Stimulated activated CD8-positive, alpha-beta memory T cell treated with anti-CD3 and anti-CD28 coated beads, Interleukin-12 subunit alpha, Interleukin-12 subunit beta, amount 100 ng/mL, for 1 hour (primary cell): ENCODE measurements at regions not wholly inside any gene's neighbourhood (a gene's known extent, or its start where the extent isn't known, plus 50 kb on each side); places are given as distances from the start of the nearest gene placed in this dataset.
"Not testable (repeated sequence)": the region's sequence is repeated elsewhere in the genome, so short reads cannot be mapped to it uniquely, and the experiment has no call there.

Experiments used
- DNase-seq: peaks from one replicate; pipeline ENCODE4 v3.0.0-alpha.2; 2020; ENCODE audit warnings: low read depth

GRCh38 chr1:208943291-208943690 lies 640.2 kb upstream of the CAMK1G start:
- DNase-seq, result no peak

DNA sequence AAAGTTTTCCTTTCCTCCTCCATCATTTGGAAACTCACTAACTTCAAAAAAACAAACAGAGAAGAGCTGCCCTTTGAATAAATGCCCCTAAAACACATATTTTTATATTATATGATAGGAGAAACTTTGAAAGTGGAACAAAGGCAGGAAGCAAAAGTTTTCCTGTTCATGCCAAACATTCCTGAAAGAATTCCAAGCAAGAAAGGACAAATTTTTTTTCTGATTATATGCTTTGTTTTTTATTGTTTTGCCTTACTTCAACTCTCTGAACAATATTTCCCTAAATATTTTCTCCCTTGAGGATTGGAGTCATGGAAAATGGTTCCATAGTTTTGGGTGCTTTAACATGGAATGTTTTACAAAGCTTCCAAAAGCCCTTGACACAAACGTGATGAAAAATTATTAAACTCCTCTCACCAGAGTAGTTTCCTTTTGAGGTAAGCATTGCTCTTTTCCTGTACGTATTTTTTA lies 638.5 kb upstream of the CAMK1G start:
- DNase-seq, result no peak

GRCh38 chr1:208950206-208950605 lies 633.3 kb upstream of the CAMK1G start:
- DNase-seq, result no peak

GRCh38 chr1:208951026-208951525 lies 632.4 kb upstream of the CAMK1G start:
- DNase-seq, result no peak

DNA sequence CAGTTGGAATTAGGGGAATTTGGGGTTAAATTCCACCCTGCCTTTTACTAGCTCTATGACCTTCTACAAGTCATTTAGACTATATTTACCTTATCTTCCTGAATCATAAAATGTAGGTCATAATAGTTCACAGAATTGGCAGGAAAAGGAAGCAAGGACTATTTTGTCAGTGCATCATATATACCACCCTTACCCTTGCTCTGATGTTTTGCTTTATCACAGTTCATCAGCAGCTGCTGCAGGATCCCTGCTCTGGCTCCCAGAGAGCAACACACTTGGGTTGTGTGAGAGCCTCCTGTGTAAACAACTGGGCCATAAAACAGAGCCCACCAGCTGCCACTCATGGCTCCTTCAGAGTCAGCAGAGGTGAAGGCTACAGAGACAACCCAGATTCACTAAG lies 631.6 kb upstream of the CAMK1G start:
- no peak for DNase-seq

- no peak for DNase-seq
These were observed 620.6 kb upstream of the CAMK1G start for GRCh38 chr1:208962867-208963266.

DNA sequence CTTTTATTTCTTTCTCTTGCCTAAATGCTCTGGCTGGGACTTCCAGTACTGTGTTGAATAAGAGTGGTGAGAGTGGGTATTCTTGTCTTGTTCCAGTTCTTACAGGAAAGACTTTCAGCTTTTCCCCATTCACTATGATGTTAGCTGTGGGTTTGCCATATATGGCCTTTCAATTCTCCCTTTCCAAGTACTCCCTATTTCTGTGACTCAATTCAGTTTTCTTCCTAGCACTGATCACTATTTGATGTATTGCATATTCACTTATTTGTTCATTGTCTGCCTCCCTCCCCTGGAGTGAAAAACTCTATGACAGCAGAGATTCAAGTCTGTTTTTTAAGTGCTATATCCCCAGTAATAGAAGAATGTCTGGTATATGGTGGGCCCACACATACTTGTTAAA lies 618.2 kb upstream of the CAMK1G start:
- DNase-seq, result no peak

GRCh38 chr1:208967334-208967733 lies 616.2 kb upstream of the CAMK1G start:
- DNase-seq, result no peak

GRCh38 chr1:208974717-208975116 lies 608.8 kb upstream of the CAMK1G start:
- DNase-seq, result no peak

- no peak for DNase-seq
These were observed 608.1 kb upstream of the CAMK1G start for GRCh38 chr1:208975456-208975855.

GRCh38 chr1:208977012-208977411 lies 606.5 kb upstream of the CAMK1G start:
- DNase-seq, result no peak

DNA sequence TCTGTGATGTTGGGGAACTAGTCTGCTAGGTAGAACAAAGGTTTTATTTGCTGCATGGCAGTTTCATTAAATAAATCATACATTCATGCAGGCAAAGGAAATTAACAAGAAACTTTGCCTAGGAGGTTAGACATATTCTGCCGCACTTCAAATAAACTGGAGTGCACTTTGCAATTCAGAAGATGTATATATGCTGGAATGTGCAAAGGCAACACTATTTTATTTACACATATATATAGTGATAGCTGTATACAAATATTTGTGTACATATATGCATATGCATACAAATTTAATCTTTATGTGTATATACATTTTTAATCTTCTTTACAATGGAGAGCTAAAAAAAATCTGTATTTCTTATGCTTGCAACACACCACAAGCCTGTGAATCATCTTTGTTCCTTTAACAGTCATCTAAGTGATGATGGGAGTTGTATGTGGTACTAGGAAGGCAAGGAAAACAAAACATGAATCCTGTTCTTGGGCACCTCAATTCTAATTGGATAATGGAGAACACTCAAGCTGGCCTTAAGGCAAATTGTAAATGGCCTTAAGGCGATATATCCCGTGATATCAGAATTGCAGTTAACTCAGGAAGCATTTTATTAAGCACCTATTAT lies 605.8 kb upstream of the CAMK1G start:
- no peak for DNase-seq

DNA sequence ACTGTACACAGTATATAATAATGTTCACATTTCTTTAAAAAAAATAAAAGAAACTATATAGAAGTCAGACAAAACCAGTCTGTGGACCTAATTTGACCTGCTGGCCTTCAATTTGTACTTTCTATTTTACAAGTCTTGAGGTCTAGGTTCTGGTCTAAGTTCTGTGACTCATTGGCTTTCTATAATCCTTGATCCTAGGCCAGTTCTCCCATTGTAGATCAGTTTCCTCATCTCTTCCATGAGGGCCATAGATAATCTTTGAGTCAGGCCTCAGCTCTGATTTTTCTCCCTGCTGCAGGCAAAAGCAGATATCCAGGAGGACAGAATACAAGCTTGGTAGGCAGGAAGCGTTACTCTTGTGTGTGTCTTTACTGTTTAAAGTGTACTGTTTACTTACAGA lies 603.7 kb upstream of the CAMK1G start:
- no peak for DNase-seq

DNA sequence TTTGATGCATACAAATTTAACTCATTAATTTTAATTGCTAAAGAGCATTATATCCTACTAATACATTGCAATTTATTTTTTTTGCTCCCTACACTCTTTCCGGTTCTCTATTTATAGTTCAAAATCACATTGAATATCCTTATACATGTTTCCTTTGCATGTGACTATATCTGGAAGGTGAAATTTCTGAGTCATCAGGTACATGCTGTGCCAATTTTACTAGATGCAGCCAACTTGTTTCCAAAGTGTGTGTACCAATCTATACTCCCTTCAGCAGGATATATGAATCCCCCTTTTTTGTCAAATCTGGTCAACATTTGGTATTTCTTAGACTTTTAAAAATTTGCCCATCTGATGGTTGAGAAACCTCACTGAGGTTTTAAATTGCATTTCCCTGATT lies 602.9 kb upstream of the CAMK1G start:
- no peak for DNase-seq

GRCh38 chr1:208985231-208985630 lies 598.3 kb upstream of the CAMK1G start:
- no peak for DNase-seq

DNA sequence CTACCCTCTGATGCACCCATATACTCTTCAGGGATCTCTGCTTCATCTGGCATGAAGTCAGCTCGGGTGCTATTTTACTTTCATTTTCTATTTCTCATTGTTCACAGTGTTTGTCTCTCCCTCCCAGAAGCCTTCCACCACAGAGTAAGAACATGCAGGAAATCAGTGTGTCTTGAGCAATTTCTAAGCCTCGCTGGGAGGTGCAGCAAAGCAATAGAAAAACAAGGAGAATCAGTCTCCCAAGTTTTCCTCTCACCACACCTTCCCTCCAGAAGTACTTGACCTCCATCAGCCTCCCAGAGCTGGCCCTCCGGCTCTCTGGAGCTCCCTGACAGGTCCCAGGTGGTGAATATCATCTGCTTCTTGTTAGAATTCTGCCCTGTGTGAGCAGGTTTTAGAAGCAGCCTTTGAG lies 594.7 kb upstream of the CAMK1G start:
- no peak for DNase-seq

DNA sequence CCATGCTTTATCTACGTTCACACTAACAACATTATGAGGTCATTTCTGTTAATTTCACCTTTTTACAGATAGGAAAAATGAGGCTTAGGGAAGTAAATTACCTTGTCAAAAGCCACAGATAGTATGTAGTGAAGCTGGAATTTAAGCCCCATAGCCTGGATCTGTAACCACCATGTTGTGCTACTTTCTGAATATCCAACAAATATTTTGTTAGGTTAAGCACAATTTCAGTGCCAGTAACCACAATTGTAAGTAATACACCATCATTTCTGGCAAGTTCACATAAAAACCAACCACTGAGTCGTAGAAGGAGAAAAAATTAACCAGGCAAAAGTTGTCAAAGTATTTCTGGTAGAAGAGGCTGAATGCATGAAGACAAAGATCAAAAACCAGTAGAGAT lies 593.1 kb upstream of the CAMK1G start:
- DNase-seq, result no peak

DNA sequence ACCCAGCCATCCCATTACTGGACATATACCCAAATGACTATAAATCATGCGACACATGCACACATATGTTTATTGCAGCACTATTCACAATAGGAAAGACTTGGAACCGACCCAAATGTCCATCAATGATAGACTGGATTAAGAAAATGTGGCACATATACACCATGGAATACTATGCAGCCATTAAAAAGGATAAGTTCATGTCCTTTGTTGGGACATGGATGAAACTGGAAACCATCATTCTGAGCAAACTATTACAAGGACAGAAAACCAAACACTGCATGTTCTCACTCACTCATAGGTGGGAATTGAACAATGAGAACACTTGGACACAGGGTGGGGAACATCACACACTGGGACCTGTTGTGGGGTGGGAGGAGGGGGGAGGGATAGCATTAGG lies 586.5 kb upstream of the CAMK1G start:
- not testable (repeated sequence) for DNase-seq

DNA sequence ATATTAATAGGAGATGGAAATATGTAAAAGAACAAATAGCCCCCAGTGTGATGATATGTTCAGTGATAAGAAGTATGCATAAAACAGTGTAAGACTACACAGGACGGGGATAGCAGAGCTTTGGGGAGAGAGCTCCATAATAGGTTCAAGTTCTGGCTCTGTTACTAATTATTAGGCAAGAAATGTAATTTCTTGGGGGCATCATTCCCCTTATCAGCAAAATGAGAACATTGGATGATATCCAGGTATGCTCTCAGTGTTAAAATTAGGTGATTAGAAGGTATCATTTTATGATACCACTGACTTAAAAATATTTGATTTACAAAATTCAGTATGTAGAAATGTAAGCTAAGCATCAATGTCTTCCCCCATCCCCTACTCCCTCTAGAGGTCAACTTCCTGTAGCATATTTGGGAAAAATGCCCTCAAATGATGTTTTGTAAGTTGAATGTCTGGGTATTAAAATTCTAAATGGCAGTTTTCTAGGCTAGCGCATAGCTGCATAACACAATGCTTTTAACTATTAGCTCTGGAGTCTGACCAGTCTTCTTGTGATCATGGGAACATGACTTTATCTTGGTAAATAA lies 585.7 kb upstream of the CAMK1G start:
- DNase-seq, result no peak

DNA sequence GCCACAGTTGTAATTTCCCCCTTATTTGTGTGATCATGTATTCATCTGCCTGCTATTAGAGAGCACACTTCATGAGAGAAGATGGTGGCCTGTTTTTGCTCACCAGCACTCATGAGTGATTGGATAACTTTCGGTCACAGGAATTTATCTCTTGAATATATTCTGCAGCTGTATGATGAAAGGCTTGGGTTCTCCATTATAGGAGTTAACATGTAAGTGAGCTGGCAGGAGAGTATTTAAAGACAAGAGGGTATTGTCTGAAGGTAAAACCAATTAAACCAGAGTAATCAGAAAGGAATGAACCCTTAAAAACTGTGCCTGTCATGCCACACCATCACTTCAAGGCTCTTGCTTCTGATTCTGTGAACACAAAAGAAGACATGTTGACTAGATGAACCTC lies 574.9 kb upstream of the CAMK1G start:
- no peak for DNase-seq

- no peak for DNase-seq
These were observed 572.9 kb upstream of the CAMK1G start for GRCh38 chr1:209010475-209011230.

DNA sequence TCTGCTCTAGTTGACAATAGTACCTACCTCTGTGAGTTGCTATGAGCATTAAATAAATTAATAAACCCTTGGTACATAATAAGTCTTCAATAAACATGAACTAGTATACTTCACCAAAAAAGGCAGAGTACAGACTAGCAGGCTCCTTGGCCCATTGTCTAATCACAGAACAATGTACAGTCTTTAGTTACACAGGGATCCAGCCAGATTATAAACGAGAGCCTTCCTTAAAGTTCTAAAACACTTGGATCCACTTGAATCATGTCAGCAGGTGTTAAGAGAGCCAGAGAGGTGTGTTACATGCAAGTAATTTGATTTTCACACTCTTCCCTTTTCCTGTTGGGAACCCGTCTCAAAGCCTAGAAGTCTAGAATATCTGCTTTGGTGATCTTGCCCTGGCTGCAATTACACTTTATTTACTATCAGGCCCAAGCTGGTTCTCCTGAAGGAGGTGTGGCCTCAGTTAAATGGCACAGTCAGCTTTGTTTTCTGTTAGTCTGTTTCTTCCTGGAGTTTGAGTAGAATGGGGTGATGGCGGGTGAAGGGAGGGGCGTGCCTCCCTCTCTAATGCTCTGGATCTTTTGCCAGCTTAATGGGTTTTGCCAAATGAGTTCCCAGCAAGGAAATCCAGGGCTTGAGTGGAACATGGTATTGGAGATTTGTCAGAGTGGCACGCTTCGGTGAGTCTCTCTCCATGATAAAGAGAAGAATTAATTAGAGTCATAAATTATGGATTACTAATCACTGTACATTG lies 570.9 kb upstream of the CAMK1G start:
- DNase-seq, result no peak

- DNase-seq, result no peak
These were observed 568.4 kb upstream of the CAMK1G start for GRCh38 chr1:209015092-209015491.
